WTC11 (cell line): ENCODE measurements at regions not wholly inside any gene's neighbourhood (a gene's known extent, or its start where the extent isn't known, plus 50 kb on each side); places are given as distances from the start of the nearest gene placed in this dataset.

ENCODE experiments used
- ATAC-seq: fragments of 200-7000 bp; cut with Tn5 transposase; 2 replicates; pipeline ENCODE4 v1.10.0; 2021; ENCODE audit warnings: mild to moderate bottlenecking, moderate library complexity
- CTCF ChIA-PET: fragments of 300-600 bp; sonication (Branson Sonifier 250); formaldehyde crosslinking; loops from one replicate; lab custom pipeline; 2021; ENCODE audit warnings: antibody characterized with exemption; lab: Charles Lee
- POLR2A ChIA-PET: fragments of 350-600 bp; sonication (Branson Sonifier 250); formaldehyde crosslinking; loops from one replicate; lab custom pipeline; 2021; ENCODE audit warnings: antibody characterized with exemption; lab: Charles Lee
- DNase-seq: peaks from one replicate; pipeline ENCODE4 v3.0.0; 2021; ENCODE audit warnings: low spot score
- H3K27ac Mint-ChIP-seq: 2 replicates; pipeline ENCODE4 v1.8.0; 2021; ENCODE audit warnings: mixed read lengths
- H3K27me3 Mint-ChIP-seq: 2 replicates; pipeline ENCODE4 v1.8.0; 2021; ENCODE audit warnings: low read depth, mild to moderate bottlenecking, moderate library complexity, mixed read lengths
- H3K36me3 Mint-ChIP-seq: 2 replicates; pipeline ENCODE4 v1.8.0; 2021; ENCODE audit warnings: mixed read lengths
- H3K4me1 Mint-ChIP-seq: 2 replicates; pipeline ENCODE4 v1.8.0; 2022; ENCODE audit warnings: mixed read lengths
- H3K4me3 Mint-ChIP-seq: 2 replicates; pipeline ENCODE4 v1.8.0; 2021; ENCODE audit warnings: mild to moderate bottlenecking, moderate library complexity, mixed read lengths
- H3K9me3 Mint-ChIP-seq: 2 replicates; pipeline ENCODE4 v1.8.0; 2021; ENCODE audit warnings: mixed read lengths
- ARID4B ChIP-seq: sonication (generic); formaldehyde crosslinking; IDR thresholded peaks from 2 replicates; pipeline ENCODE4 v1.8.0; 2023; ENCODE audit warnings: missing genetic modification reagents, mild to moderate bottlenecking, borderline replicate concordance
- ATF2 ChIP-seq: sonication (generic); formaldehyde crosslinking; IDR thresholded peaks from 2 replicates; pipeline ENCODE4 v1.8.1; 2022; ENCODE audit warnings: low read depth, missing genetic modification reagents, borderline replicate concordance
- CREB1 ChIP-seq: sonication (generic); formaldehyde crosslinking; IDR thresholded peaks from 2 replicates; pipeline ENCODE4 v1.8.0; 2023; ENCODE audit warnings: mild to moderate bottlenecking, missing genetic modification reagents
- CREM ChIP-seq: sonication (generic); formaldehyde crosslinking; IDR thresholded peaks from 2 replicates; pipeline ENCODE4 v1.8.1; 2022; ENCODE audit warnings: mild to moderate bottlenecking, missing genetic modification reagents, moderate library complexity
- ESRRA ChIP-seq: sonication (generic); formaldehyde crosslinking; IDR thresholded peaks from 2 replicates; pipeline ENCODE4 v1.8.1; 2022; ENCODE audit warnings: mild to moderate bottlenecking, missing genetic modification reagents, borderline replicate concordance
- FOXP1 ChIP-seq: sonication (generic); formaldehyde crosslinking; IDR thresholded peaks from 2 replicates; pipeline ENCODE4 v1.8.0; 2022; ENCODE audit warnings: missing genetic modification reagents, mild to moderate bottlenecking, moderate library complexity, borderline replicate concordance
- HMGA2 ChIP-seq: fragments of 250-450 bp; sonication (Bioruptor Pico); IDR thresholded peaks from 2 replicates; pipeline ENCODE4 v1.4.0; 2021; ENCODE audit warnings: mild to moderate bottlenecking, moderate library complexity
- HMGXB4 ChIP-seq: sonication (generic); formaldehyde crosslinking; IDR thresholded peaks from 2 replicates; pipeline ENCODE4 v1.8.1; 2023; ENCODE audit warnings: mild to moderate bottlenecking, moderate library complexity, missing genetic modification reagents
- JUN ChIP-seq: sonication (generic); formaldehyde crosslinking; IDR thresholded peaks from 2 replicates; pipeline ENCODE4 v1.8.0; 2023; ENCODE audit warnings: mild to moderate bottlenecking, missing genetic modification reagents
- MYBL2 ChIP-seq: sonication (generic); formaldehyde crosslinking; IDR thresholded peaks from 2 replicates; pipeline ENCODE4 v1.8.1; 2023; ENCODE audit warnings: mild to moderate bottlenecking, moderate library complexity, missing genetic modification reagents
- NFATC4 ChIP-seq: fragments of 250-450 bp; sonication (Bioruptor Pico); IDR thresholded peaks from 2 replicates; pipeline ENCODE4 v1.9.0; 2021; ENCODE audit warnings: mild to moderate bottlenecking
- NFE2L1 ChIP-seq: sonication (generic); formaldehyde crosslinking; IDR thresholded peaks from 2 replicates; pipeline ENCODE4 v1.8.1; 2023; ENCODE audit warnings: missing genetic modification reagents
- NR3C1 ChIP-seq: sonication (generic); formaldehyde crosslinking; conservative IDR thresholded peaks from 2 replicates; pipeline ENCODE4 v1.8.1; 2023; ENCODE audit warnings: low read depth, mild to moderate bottlenecking, missing genetic modification reagents
- USF1 ChIP-seq: sonication (generic); formaldehyde crosslinking; IDR thresholded peaks from 2 replicates; pipeline ENCODE4 v1.8.0; 2022; ENCODE audit warnings: mild to moderate bottlenecking, missing genetic modification reagents
- ZNF121 ChIP-seq: sonication (generic); formaldehyde crosslinking; IDR thresholded peaks from 2 replicates; pipeline ENCODE4 v1.8.0; 2023; ENCODE audit warnings: missing genetic modification reagents
- ZNF263 ChIP-seq: sonication (generic); formaldehyde crosslinking; IDR thresholded peaks from 2 replicates; pipeline ENCODE4 v1.8.1; 2022; ENCODE audit warnings: low read depth, mild to moderate bottlenecking, moderate library complexity, missing genetic modification reagents
- ZNF423 ChIP-seq: fragments of 250-450 bp; sonication (Bioruptor Pico); IDR thresholded peaks from 2 replicates; pipeline ENCODE4 v2.1.2; 2022; ENCODE audit warnings: mild to moderate bottlenecking, moderate library complexity
- TF ChIP-seq, protein P1 (sequence below): sonication (generic); formaldehyde crosslinking; IDR thresholded peaks from 2 replicates; pipeline ENCODE4 v1.8.0; 2023; ENCODE audit warnings: missing genetic modification reagents
- TF ChIP-seq, protein P2 (sequence below): sonication (generic); formaldehyde crosslinking; IDR thresholded peaks from 2 replicates; pipeline ENCODE4 v1.8.0; 2022; ENCODE audit warnings: mild to moderate bottlenecking, missing genetic modification reagents
- TF ChIP-seq, protein P3 (sequence below): fragments of 250-450 bp; sonication (Bioruptor Pico); IDR thresholded peaks from 2 replicates; pipeline ENCODE4 v2.1.2; 2022; ENCODE audit warnings: mild to moderate bottlenecking, moderate library complexity

- TF ChIP-seq ARID4B (CRISPR knock-in tag): no peak
- TF ChIP-seq JUN (CRISPR knock-in tag): no peak
- no peak for TF ChIP-seq MYBL2 (CRISPR knock-in tag)
- TF ChIP-seq ZNF121 (CRISPR knock-in tag): no peak
Observed at GRCh38 chr13:76684336-76684735, 201.9 kb downstream of the KCTD12 start (continued).

GRCh38 chr13:76683854-76684253 is 202.4 kb downstream of the KCTD12 start:
- Mint-ChIP-seq H3K9me3 (no peaks in the 10 kb centered on the region), H3K36me3 (no peaks in the 10 kb centered on the region), H3K27ac (no peak overlapping the region), H3K4me1 (peaks cover 10% of the 10 kb centered on the region), H3K27me3 (no peaks in the 10 kb centered on the region), H3K4me3 (no peak overlapping the region)
- ATAC-seq (no peak), DNase-seq (no peak)
- CTCF ChIA-PET: no interaction called here
- POLR2A ChIA-PET: no interaction called here
- TF ChIP-seq ATF2 (CRISPR knock-in tag): no peak
- no peak for TF ChIP-seq NFATC4 (CRISPR knock-in tag)

GRCh38 chr13:76683168-76683567 is 203.0 kb downstream of the KCTD12 start:
- H3K27ac Mint-ChIP-seq: no peak overlapping the region
- TF ChIP-seq NFE2L1 (CRISPR knock-in tag) (no peak), CREB1 (CRISPR knock-in tag) (no peak), ZNF423 (CRISPR knock-in tag) (no peak), ESRRA (CRISPR knock-in tag) (no peak), ZNF263 (CRISPR knock-in tag) (no peak), HMGXB4 (no peak), NR3C1 (CRISPR knock-in tag) (no peak), USF1 (no peak), FOXP1 (CRISPR knock-in tag) (no peak), CREM (CRISPR knock-in tag) (no peak), ATF2 (CRISPR knock-in tag) (no peak), HMGA2 (CRISPR knock-in tag) (no peak)
- TF ChIP-seq, protein P1, sequence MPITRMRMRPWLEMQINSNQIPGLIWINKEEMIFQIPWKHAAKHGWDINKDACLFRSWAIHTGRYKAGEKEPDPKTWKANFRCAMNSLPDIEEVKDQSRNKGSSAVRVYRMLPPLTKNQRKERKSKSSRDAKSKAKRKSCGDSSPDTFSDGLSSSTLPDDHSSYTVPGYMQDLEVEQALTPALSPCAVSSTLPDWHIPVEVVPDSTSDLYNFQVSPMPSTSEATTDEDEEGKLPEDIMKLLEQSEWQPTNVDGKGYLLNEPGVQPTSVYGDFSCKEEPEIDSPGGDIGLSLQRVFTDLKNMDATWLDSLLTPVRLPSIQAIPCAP (CRISPR knock-in tag): no peak
- TF ChIP-seq, protein P2, sequence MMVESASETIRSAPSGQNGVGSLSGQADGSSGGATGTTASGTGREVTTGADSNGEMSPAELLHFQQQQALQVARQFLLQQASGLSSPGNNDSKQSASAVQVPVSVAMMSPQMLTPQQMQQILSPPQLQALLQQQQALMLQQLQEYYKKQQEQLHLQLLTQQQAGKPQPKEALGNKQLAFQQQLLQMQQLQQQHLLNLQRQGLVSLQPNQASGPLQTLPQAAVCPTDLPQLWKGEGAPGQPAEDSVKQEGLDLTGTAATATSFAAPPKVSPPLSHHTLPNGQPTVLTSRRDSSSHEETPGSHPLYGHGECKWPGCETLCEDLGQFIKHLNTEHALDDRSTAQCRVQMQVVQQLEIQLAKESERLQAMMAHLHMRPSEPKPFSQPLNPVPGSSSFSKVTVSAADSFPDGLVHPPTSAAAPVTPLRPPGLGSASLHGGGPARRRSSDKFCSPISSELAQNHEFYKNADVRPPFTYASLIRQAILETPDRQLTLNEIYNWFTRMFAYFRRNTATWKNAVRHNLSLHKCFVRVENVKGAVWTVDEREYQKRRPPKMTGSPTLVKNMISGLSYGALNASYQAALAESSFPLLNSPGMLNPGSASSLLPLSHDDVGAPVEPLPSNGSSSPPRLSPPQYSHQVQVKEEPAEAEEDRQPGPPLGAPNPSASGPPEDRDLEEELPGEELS: no peak
- TF ChIP-seq, protein P3, sequence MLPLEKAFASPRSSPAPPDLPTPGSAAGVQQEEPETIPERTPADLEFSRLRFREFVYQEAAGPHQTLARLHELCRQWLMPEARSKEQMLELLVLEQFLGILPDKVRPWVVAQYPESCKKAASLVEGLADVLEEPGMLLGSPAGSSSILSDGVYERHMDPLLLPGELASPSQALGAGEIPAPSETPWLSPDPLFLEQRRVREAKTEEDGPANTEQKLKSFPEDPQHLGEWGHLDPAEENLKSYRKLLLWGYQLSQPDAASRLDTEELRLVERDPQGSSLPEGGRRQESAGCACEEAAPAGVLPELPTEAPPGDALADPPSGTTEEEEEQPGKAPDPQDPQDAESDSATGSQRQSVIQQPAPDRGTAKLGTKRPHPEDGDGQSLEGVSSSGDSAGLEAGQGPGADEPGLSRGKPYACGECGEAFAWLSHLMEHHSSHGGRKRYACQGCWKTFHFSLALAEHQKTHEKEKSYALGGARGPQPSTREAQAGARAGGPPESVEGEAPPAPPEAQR (CRISPR knock-in tag): no peak
- no peaks in the 10 kb centered on the region for H3K36me3 Mint-ChIP-seq
- no peak overlapping the region for H3K4me3 Mint-ChIP-seq
- no peaks in the 10 kb centered on the region for H3K9me3 Mint-ChIP-seq
- H3K4me1 Mint-ChIP-seq: peaks cover 10% of the 10 kb centered on the region
- ChIA-PET POLR2A (no interaction called here), CTCF (no interaction called here)
- H3K27me3 Mint-ChIP-seq: no peaks in the 10 kb centered on the region
- no peak for ATAC-seq
- no peak for DNase-seq
